ENCODE measurements at regions not wholly inside any gene's neighbourhood (a gene's known extent, or its start where the extent isn't known, plus 50 kb on each side); places are given as distances from the start of the nearest gene placed in this dataset.

DNA sequence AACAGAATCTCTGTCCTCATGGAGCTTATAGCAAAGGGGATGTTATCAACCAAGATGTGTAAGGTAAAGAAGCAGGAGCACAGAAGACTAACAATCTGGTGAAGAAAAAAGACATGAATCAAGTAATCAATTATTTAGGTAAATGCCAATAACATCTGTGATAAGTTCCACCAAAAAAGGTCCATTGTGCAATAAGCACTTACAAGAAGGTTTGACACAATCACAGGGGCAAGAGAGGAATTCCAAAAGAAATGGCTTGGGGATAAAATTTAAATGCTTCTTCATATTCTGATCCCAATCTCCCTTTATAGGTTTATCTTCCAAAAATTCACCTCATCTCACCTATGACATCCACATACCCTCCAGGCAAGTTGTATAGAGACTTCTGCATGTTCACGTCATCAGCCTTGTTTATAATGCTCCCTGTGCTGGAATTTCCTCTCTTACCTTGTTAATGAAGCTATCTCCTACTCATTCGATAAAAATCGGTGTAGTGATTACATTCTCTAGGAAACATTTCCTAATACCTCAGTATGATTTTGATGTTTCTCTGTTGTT is 53.6 kb upstream of the DPT start:
- no peak for DNase-seq

GRCh38 chr1:168783458-168784210 is 54.6 kb upstream of the DPT start:
- no peak for DNase-seq

GRCh38 chr1:168786476-168787330 is 57.7 kb upstream of the DPT start:
- no peak for DNase-seq

GRCh38 chr1:168788258-168788657 is 59.3 kb upstream of the DPT start:
- DNase-seq, result no peak

DNA sequence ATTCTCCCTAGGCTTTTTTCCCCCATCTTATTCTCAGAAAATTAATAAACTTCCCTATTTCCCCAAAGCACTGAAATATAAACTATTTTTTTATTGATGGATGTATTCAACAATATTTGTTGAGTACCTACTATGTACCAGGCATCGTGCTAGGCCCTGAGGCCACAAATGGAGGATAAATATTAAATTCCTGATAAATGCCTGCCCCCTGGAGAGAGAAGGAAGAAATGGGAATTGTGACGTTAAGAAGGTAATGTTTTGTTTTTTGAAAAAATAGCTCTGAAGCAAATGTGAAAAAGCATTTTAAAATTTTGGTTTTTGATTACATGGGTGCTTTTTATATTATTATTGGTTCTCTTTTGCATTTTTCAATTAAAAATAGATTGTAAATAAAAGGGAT is 60.5 kb upstream of the DPT start:
- no peak for DNase-seq

- no peak for DNase-seq
Observed at GRCh38 chr1:168792142-168792541, 63.1 kb upstream of the DPT start.

- no peak for DNase-seq
Observed at GRCh38 chr1:168792592-168793125, 63.7 kb upstream of the DPT start.

- no peak for DNase-seq
Observed at GRCh38 chr1:168794057-168794456, 65.1 kb upstream of the DPT start.

GRCh38 chr1:168795681-168796080 is 66.7 kb upstream of the DPT start:
- no peak for DNase-seq

- DNase-seq, result no peak
Observed at GRCh38 chr1:168799927-168800605, 71.1 kb upstream of the DPT start.

DNA sequence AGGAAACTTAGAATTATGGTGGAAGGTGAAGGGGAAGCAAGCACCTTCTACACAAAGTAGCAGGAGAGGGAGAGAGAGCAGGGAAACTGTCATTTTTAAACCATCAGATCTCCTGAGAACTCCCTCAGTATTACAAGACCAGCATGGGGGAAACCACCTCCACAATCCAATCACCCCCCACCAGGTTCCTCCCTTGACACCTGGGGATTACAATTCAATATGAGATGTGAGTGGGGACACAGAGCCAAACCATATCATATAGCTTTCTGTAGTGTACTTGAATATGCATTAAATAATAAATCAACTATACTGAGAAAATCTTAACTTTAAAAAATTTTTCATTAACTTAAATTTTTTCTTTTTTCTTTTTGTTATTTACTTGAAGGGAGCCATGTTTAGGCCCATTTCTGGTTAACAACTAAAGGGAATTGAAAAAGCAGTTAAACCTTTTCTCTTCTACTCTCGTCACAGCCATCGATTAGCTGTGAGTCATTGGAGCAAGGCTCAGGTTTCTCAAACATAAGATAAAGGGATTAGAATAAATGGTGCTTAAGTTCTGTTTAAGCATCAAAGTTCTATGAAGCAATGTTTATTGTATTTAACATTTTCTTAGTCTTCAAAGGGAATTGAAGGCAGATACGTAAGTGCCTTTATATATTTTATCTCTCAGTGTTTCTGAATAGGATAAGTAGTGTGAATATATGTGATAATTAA is 72.2 kb upstream of the DPT start:
- DNase-seq, result no peak

- no peak for DNase-seq
Observed at GRCh38 chr1:168803806-168804510, 75.0 kb upstream of the DPT start.

- no peak for DNase-seq
Observed at GRCh38 chr1:168806952-168807351, 77.9 kb upstream of the DPT start.

DNA sequence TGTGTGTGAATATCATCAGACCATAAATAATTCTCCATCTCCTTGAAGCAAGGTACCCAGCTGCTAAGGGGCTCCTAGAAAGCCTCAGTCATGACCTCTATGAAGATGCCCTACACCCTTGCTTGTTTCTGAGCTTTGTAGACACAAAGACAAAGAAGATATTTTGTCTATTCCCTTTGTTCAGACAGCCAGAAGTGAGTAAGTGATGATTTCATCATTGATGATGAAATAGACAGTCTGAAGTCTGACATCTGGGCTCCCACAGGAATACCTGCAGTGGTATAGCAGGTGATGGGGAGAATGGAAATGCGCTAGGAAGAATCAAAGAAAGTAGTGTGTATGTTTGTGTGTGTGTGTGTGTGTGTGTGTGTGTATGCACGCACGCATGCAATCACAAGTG is 82.2 kb upstream of the DPT start:
- DNase-seq, result no peak

- DNase-seq, result no peak
Observed at GRCh38 chr1:168819668-168820067, 90.7 kb upstream of the DPT start.

DNA sequence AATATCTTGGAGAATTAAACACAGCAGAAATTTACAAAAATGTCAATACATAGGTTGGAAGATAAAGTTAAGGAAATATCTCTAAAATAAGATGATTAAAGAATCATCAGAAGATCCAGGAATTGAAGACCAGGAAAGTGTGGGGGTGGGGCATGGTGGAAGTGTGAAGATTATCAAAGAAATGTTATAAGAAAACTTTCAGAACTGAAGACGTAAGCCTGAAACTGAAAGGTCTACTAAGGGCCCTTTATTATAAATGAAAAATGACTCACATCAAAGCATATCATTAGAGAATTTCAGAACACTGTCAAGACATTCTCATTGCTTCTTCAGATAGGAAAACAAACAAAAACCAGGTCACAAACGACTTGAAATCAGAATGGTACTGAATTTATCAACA is 92.4 kb upstream of the DPT start:
- no peak for DNase-seq

DNA sequence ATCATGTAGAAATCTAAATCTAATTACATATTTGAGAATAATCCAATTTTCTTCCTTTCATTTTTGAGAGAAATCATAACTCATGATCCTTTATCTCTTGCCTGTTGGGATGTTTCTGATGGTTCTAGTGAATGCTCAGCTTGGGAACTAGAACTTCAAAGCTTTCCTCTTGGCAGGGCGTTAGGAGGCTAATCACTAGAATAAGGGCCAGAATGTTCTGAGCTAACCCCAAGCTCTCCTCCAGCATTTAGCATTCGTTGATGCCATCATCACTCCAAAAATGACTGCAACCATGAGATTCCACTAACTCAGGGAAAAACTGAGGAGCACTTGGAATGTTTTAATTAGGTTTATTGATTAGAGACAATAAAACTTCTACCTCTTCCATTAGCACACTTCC is 93.9 kb upstream of the DPT start:
- no peak for DNase-seq

- DNase-seq, result no peak
Observed at GRCh38 chr1:168823988-168824387, 95.0 kb upstream of the DPT start.

DNA sequence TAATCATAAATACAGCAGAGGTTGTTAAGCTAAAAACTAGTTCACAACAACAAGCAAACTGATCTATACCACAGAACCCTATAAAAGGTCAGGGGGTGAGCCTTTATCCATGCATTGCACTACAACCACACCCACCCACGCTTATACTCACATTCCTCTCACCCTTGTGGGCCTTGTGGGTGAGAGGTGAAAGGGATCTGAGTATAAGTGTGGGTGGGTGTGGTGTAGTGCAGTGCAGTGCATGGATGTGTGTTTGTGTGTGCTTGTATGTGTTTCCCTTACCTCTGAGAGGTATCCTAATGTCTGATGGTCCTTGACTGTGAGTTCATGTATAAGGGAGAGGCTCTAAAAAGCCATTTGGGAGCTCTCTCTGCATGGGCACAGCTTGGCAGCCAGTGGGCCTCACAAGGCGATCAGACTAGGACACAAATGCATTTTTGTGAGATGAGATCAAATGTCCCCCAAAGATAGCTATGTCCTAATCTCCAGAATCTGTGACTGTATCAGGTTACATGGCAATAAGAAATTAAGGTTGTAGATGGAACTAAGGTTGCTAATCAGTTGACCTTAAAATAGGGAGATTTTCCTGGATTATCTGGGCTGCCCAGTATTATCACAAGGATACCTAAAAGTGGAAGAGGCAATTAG is 95.5 kb upstream of the DPT start:
- no peak for DNase-seq

DNA sequence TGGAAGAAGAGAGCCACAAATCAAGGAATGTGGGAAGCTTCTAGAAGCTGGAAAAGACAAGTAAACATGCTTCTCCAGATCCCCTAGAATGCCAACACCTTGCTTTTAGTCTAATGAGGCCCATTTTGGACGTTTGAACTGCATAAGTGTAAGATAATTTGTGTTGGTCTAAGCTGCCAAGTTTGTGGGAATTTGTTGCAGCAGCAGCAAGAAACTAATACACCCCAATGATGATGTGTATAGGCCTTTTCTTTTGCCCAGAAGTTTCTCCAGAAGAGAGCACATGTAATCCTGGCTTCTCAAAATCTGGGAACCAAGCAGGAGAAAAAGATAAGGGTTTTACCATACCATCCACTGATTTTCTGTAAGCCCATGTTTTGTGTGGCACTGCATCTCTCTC is 96.1 kb upstream of the DPT start:
- no peak for DNase-seq

- no peak for DNase-seq
Observed at GRCh38 chr1:168825820-168826219, 96.8 kb upstream of the DPT start.

Measured in NCI-H2171 (cell line).